Activated T-helper 17 cell treated with anti-CD3 and anti-CD28 coated beads, Interleukin-2, amount 50 U/mL, for 72 hours (primary cell): ENCODE measurements at regions not wholly inside any gene's neighbourhood (a gene's known extent, or its start where the extent isn't known, plus 50 kb on each side); places are given as distances from the start of the nearest gene placed in this dataset.
"Not testable (repeated sequence)": the region's sequence is repeated elsewhere in the genome, so short reads cannot be mapped to it uniquely, and the experiment has no call there.

Experiments
- ATAC-seq: fragments of 150-1000 bp; cut with Tn5 transposase; replicated peaks from 2 replicates; pipeline ENCODE4 v1.10.0; 2021; ENCODE audit warnings: mild to moderate bottlenecking, moderate library complexity
- H3K27ac Mint-ChIP-seq: one replicate; pipeline ENCODE4 v1.8.0; 2022; ENCODE audit warnings: mixed read lengths
- H3K27me3 Mint-ChIP-seq: one replicate; pipeline ENCODE4 v1.8.0; 2022; ENCODE audit warnings: mixed read lengths
- H3K36me3 Mint-ChIP-seq: one replicate; pipeline ENCODE4 v1.8.0; 2022; ENCODE audit warnings: low read depth, mild to moderate bottlenecking, mixed read lengths
- H3K4me1 Mint-ChIP-seq: one replicate; pipeline ENCODE4 v1.8.0; 2022; ENCODE audit warnings: mixed read lengths
- H3K4me3 Mint-ChIP-seq: one replicate; pipeline ENCODE4 v1.8.0; 2022; ENCODE audit warnings: mild to moderate bottlenecking, mixed read lengths
- H3K9me3 Mint-ChIP-seq: one replicate; pipeline ENCODE4 v1.8.0; 2022; ENCODE audit warnings: mixed read lengths

GRCh38 chr1:149841597-149842238 lies 57.6 kb upstream of the BOLA1 start:
- H3K27ac Mint-ChIP-seq, H3K9me3 Mint-ChIP-seq, H3K27me3 Mint-ChIP-seq: not testable (repeated sequence)

GRCh38 chr1:149842458-149843064 lies 56.8 kb upstream of the BOLA1 start:
- not testable (repeated sequence) for H3K27ac Mint-ChIP-seq, H3K9me3 Mint-ChIP-seq, H3K27me3 Mint-ChIP-seq, H3K4me3 Mint-ChIP-seq
- ATAC-seq: peak; percentile 72
- Mint-ChIP-seq H3K36me3 (peaks cover 26% of the 10 kb centered on the region), H3K4me1 (peaks cover 24% of the 10 kb centered on the region)

More at GRCh38 chr1:149841597-149842238, 57.6 kb upstream of the BOLA1 start:
- Mint-ChIP-seq H3K36me3 (peaks cover 20% of the 10 kb centered on the region), H3K4me1 (peaks cover 17% of the 10 kb centered on the region)
- not testable (repeated sequence) for H3K4me3 Mint-ChIP-seq
- peak; percentile 60 for ATAC-seq

- Mint-ChIP-seq H3K27me3 (no peaks in the 10 kb centered on the region), H3K4me1 (peaks cover 31% of the 10 kb centered on the region), H3K27ac (peak overlapping the region; percentile 66), H3K36me3 (peaks cover 29% of the 10 kb centered on the region), H3K9me3 (no peaks in the 10 kb centered on the region), H3K4me3 (peak overlapping the region; percentile 88)
- no peak for ATAC-seq
Observed at GRCh38 chr1:149843431-149844041, 55.8 kb upstream of the BOLA1 start.

GRCh38 chr1:149844101-149844500 lies 55.3 kb upstream of the BOLA1 start:
- Mint-ChIP-seq H3K36me3 (peaks cover 34% of the 10 kb centered on the region), H3K27ac (peak overlapping the region; percentile 66), H3K4me1 (peaks cover 37% of the 10 kb centered on the region), H3K27me3 (no peaks in the 10 kb centered on the region), H3K4me3 (peak overlapping the region; percentile 88), H3K9me3 (no peaks in the 10 kb centered on the region)
- peak; percentile 15 for ATAC-seq

GRCh38 chr1:149844650-149845255 lies 54.6 kb upstream of the BOLA1 start:
- H3K27ac Mint-ChIP-seq: peak overlapping the region; percentile 66
- peak overlapping the region; percentile 88 for H3K4me3 Mint-ChIP-seq
- no peaks in the 10 kb centered on the region for H3K9me3 Mint-ChIP-seq
- ATAC-seq: no peak
- H3K36me3 Mint-ChIP-seq: peaks cover 40% of the 10 kb centered on the region
- H3K4me1 Mint-ChIP-seq: peaks cover 44% of the 10 kb centered on the region
- H3K27me3 Mint-ChIP-seq: no peaks in the 10 kb centered on the region

GRCh38 chr1:149845416-149845815 lies 54.0 kb upstream of the BOLA1 start:
- Mint-ChIP-seq H3K27ac (peak overlapping the region; percentile 66), H3K36me3 (peaks cover 44% of the 10 kb centered on the region), H3K27me3 (no peaks in the 10 kb centered on the region), H3K4me1 (peaks cover 45% of the 10 kb centered on the region), H3K4me3 (peak overlapping the region; percentile 88), H3K9me3 (no peaks in the 10 kb centered on the region)
- no peak for ATAC-seq

- Mint-ChIP-seq H3K27me3 (no peaks in the 10 kb centered on the region), H3K27ac (peak overlapping the region; percentile 66), H3K36me3 (peaks cover 44% of the 10 kb centered on the region), H3K9me3 (no peaks in the 10 kb centered on the region), H3K4me3 (peak overlapping the region; percentile 88), H3K4me1 (peaks cover 45% of the 10 kb centered on the region)
- ATAC-seq: no peak
Observed at GRCh38 chr1:149846042-149846441, 53.3 kb upstream of the BOLA1 start.

GRCh38 chr1:149846593-149847466 lies 52.5 kb upstream of the BOLA1 start:
- Mint-ChIP-seq H3K27ac (peak overlapping the region; percentile 42), H3K4me3 (peak overlapping the region; percentile 88), H3K9me3 (no peaks in the 10 kb centered on the region), H3K4me1 (peaks cover 45% of the 10 kb centered on the region), H3K36me3 (peaks cover 44% of the 10 kb centered on the region), H3K27me3 (no peaks in the 10 kb centered on the region)
- ATAC-seq: no peak

- Mint-ChIP-seq H3K4me3 (peak overlapping the region; percentile 88), H3K27ac (peak overlapping the region; percentile 78), H3K4me1 (peaks cover 45% of the 10 kb centered on the region), H3K9me3 (no peaks in the 10 kb centered on the region), H3K36me3 (peaks cover 44% of the 10 kb centered on the region), H3K27me3 (no peaks in the 10 kb centered on the region)
- no peak for ATAC-seq
Observed at GRCh38 chr1:149848340-149849110, 50.8 kb upstream of the BOLA1 start.

GRCh38 chr1:149849111-149849946 lies 50.0 kb upstream of the BOLA1 start:
- H3K27ac Mint-ChIP-seq: peak overlapping the region; percentile 78
- H3K9me3 Mint-ChIP-seq: no peaks in the 10 kb centered on the region
- ATAC-seq: no peak
- H3K4me1 Mint-ChIP-seq: peaks cover 45% of the 10 kb centered on the region
- H3K27me3 Mint-ChIP-seq: no peaks in the 10 kb centered on the region
- peaks cover 43% of the 10 kb centered on the region for H3K36me3 Mint-ChIP-seq
- peak overlapping the region; percentile 88 for H3K4me3 Mint-ChIP-seq
